GM19452 (cell line): ENCODE measurements at regions not wholly inside any gene's neighbourhood (a gene's known extent, or its start where the extent isn't known, plus 50 kb on each side); places are given as distances from the start of the nearest gene placed in this dataset.

Experiments
- ATAC-seq: cut with Tn5 transposase; IDR thresholded peaks from one replicate; pipeline ENCODE4 v1.9.1; 2021; ENCODE audit not compliant: unreplicated experiment

- ATAC-seq: no peak
These were observed 56.6 kb upstream of the SMOC2 start for GRCh38 chr6:168384045-168385036.

- ATAC-seq: no peak
These were observed 55.8 kb upstream of the SMOC2 start for GRCh38 chr6:168385037-168385759.

- ATAC-seq: no peak
These were observed 54.9 kb upstream of the SMOC2 start for GRCh38 chr6:168385858-168386735.

- no peak for ATAC-seq
These were observed 54.0 kb upstream of the SMOC2 start for GRCh38 chr6:168386973-168387372.

GRCh38 chr6:168387426-168387825 lies 53.6 kb upstream of the SMOC2 start:
- ATAC-seq: no peak

- ATAC-seq: no peak
These were observed 53.1 kb upstream of the SMOC2 start for GRCh38 chr6:168387911-168388310.

GRCh38 chr6:168388641-168389633 lies 52.0 kb upstream of the SMOC2 start:
- ATAC-seq: no peak

- no peak for ATAC-seq
These were observed 50.1 kb upstream of the SMOC2 start for GRCh38 chr6:168390749-168391420.
